CD14-positive monocyte (primary cell): ENCODE measurements at regions not wholly inside any gene's neighbourhood (a gene's known extent, or its start where the extent isn't known, plus 50 kb on each side); places are given as distances from the start of the nearest gene placed in this dataset.

Experiments
- DNase-seq, 3 donors: peaks; one replicate each; pipeline ENCODE4 v3.0.0-alpha.2; 2011 to 2022
- H2AFZ ChIP-seq: 2 replicates; pipeline ENCODE4 v1.6.0; 2012; ENCODE audit warnings: mild to moderate bottlenecking, low read depth, low read length, inconsistent platforms; ENCODE audit not compliant: insufficient read depth, poor library complexity, severe bottlenecking
- H3K27ac ChIP-seq, 2 donors: 1 replicate in 1 of 2; 2 replicates in 1 of 2; pipeline ENCODE4 v1.5.1; 2012 to 2013; ENCODE audit warnings: low read length in 2 of 2, control low read depth in 1 of 2, inconsistent platforms in 1 of 2, low read depth in 1 of 2, mild to moderate bottlenecking in 1 of 2
- H3K27me3 ChIP-seq, 2 donors: one replicate each; pipeline versions ENCODE4 v1.6.0 to v1.6.1; 2011 to 2013; ENCODE audit warnings: low read length in 2 of 2; ENCODE audit not compliant: control insufficient read depth in 2 of 2, insufficient read depth in 2 of 2
- H3K36me3 ChIP-seq, 2 donors: replicated peaks in 1 of 2; 1 replicate in 1 of 2; 2 replicates in 1 of 2; pipeline versions ENCODE4 v1.5.1 to v1.6.1; 2012 to 2013; ENCODE audit warnings: low read length in 2 of 2, control low read depth in 1 of 2, inconsistent platforms in 1 of 2, mild to moderate bottlenecking in 1 of 2; ENCODE audit not compliant: insufficient read depth in 2 of 2, control insufficient read depth in 1 of 2
- H3K4me1 ChIP-seq, 2 donors: 1 replicate in 1 of 2; 2 replicates in 1 of 2; pipeline versions ENCODE4 v1.5.1 to v1.6.1; 2012 to 2013; ENCODE audit warnings: low read length in 2 of 2, control low read depth in 1 of 2, inconsistent platforms in 1 of 2, mild to moderate bottlenecking in 1 of 2, moderate library complexity in 1 of 2; ENCODE audit not compliant: insufficient read depth in 2 of 2, control insufficient read depth in 1 of 2
- H3K4me2 ChIP-seq: replicated peaks from 2 replicates; pipeline ENCODE3; 2012; ENCODE audit warnings: low read length, moderate library complexity, mild to moderate bottlenecking; ENCODE audit not compliant: poor library complexity, severe bottlenecking; ENCODE audit errors: extremely low read depth
- H3K4me3 ChIP-seq, 3 experiments: fragments of 200-600 bp in 1 of 3; sonication (generic) in 1 of 3; replicated peaks in 1 of 3; 1 replicate in 2 of 3; 2 replicates in 1 of 3; pipeline ENCODE4 v1.5.1; 2011 to 2013; ENCODE audit warnings: low read length in 3 of 3, mild to moderate bottlenecking in 3 of 3, control low read depth in 2 of 3, low read depth in 2 of 3, inconsistent platforms in 1 of 3, moderate library complexity in 1 of 3
- H3K79me2 ChIP-seq: 2 replicates; pipeline ENCODE4 v1.6.0; 2012; ENCODE audit warnings: mild to moderate bottlenecking, control low read depth, inconsistent platforms, low read length, moderate library complexity; ENCODE audit not compliant: insufficient read depth
- H3K9ac ChIP-seq: 2 replicates; pipeline ENCODE4 v1.6.0; 2017; ENCODE audit warnings: low read length, mild to moderate bottlenecking; ENCODE audit not compliant: insufficient read depth, poor library complexity, severe bottlenecking
- H3K9me3 ChIP-seq, 2 donors: replicated peaks in 1 of 2; 1 replicate in 1 of 2; 2 replicates in 1 of 2; pipeline versions ENCODE4 v1.5.1 to v1.6.1; 2012 to 2013; ENCODE audit warnings: low read length in 2 of 2, control low read depth in 1 of 2; ENCODE audit not compliant: control insufficient read depth in 1 of 2, insufficient read depth in 1 of 2
- H4K20me1 ChIP-seq: 2 replicates; pipeline ENCODE4 v1.6.0; 2012; ENCODE audit warnings: mild to moderate bottlenecking, low read length, control low read depth, moderate library complexity; ENCODE audit not compliant: insufficient read depth
- H3K27ac Mint-ChIP-seq, 7 donors: one replicate each; pipeline ENCODE4 v1.8.0; 2020; ENCODE audit warnings: mild to moderate bottlenecking in 7 of 7, mixed read lengths in 7 of 7, moderate library complexity in 6 of 7, inconsistent platforms in 2 of 7
- H3K27me3 Mint-ChIP-seq, 3 donors: one replicate each; pipeline ENCODE4 v1.8.0; 2021 to 2022; ENCODE audit warnings: low read depth in 3 of 3, mild to moderate bottlenecking in 3 of 3, mixed read lengths in 3 of 3, moderate library complexity in 3 of 3, inconsistent platforms in 1 of 3
- H3K36me3 Mint-ChIP-seq, 2 donors: one replicate each; pipeline ENCODE4 v1.8.0; 2020; ENCODE audit warnings: mixed read lengths in 2 of 2, inconsistent platforms in 1 of 2, mild to moderate bottlenecking in 1 of 2
- H3K4me1 Mint-ChIP-seq: one replicate; pipeline ENCODE4 v1.8.0; 2020; ENCODE audit warnings: mild to moderate bottlenecking, mixed read lengths
- H3K4me3 Mint-ChIP-seq, 2 donors: one replicate each; pipeline ENCODE4 v1.8.0; 2020; ENCODE audit warnings: mild to moderate bottlenecking in 2 of 2, mixed read lengths in 2 of 2, moderate library complexity in 1 of 2
- H3K9me3 Mint-ChIP-seq, 7 donors: one replicate each; pipeline ENCODE4 v1.8.0; 2020 to 2022; ENCODE audit warnings: mixed read lengths in 7 of 7, mild to moderate bottlenecking in 6 of 7, moderate library complexity in 6 of 7, inconsistent platforms in 2 of 7
- WGBS: methylation state at CpG from one replicate; pipeline ENCODE4 v1.1.5; 2013; ENCODE audit warnings: missing lambda C conversion rate; ENCODE audit not compliant: insufficient coverage; 5-methylcytosine and 5-hydroxymethylcytosine counted together
- intact Hi-C, 2 donors: fragments of 100-400 bp; cut with micrococcal nuclease; formaldehyde crosslinking; loops; one replicate each; pipeline versions ENCODE4 v1.15.0 to v1.15.1; 2023
- TF ChIP-seq, protein P1 (sequence below): fragments of 200-600 bp; IDR thresholded peaks from one replicate; pipeline ENCODE4 v1.8.0; 2022; ENCODE audit warnings: antibody characterized with exemption, mild to moderate bottlenecking

DNA sequence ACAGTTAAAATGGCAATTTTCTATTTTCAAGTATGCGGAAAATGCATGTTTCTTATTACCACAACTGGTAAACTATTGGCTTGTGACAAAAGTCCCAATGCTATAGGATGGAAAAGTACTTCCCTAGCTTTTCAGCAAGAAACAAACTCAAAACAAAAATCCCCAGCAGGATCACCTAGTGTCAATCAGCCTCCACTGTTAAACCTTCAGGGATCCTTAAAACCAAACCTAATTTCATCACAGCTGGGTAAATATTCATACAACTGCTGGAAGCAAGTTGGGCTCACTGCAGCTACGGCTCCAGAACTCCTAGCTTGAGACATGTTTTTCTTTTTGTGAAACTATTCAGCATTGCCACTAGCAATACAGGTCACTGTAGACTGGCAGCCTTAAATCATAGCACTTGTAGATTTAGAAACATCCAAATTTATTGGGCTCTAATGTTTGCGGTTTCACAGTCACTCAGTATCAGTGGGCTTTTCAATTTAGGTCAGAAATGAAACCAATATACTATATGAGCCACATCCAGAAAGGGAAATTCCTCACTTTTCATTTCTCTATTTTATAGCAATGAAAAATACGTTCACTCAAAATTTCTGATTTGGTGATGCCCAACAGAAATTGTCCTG, 145.2 kb upstream of the ANK3 start:
- H3K9me3 Mint-ChIP-seq: no peaks in the 10 kb centered on the region
- H3K27ac Mint-ChIP-seq: no peak overlapping the region
- Histone ChIP-seq H2AFZ (no peak overlapping the region), H3K27ac (no peak overlapping the region), H3K4me3 (no peak overlapping the region), H3K79me2 (no peaks in the 10 kb centered on the region), H4K20me1 (no peaks in the 10 kb centered on the region), H3K36me3 (no peaks in the 10 kb centered on the region), H3K4me1 (no peaks in the 10 kb centered on the region), H3K4me2 (no peak overlapping the region), H3K9me3 (no peaks in the 10 kb centered on the region), H3K9ac (no peak overlapping the region), H3K27me3 (no peaks in the 10 kb centered on the region)
- WGBS: 69% methylated on average over 2 of the region's 4 CpGs
- no peak for DNase-seq
- H3K4me1 Mint-ChIP-seq: peaks cover 10% of the 10 kb centered on the region
- H3K27me3 Mint-ChIP-seq: peaks cover 0 to 2% (median 0%) of the 10 kb centered on the region in 3 donors
- no peaks in the 10 kb centered on the region for H3K36me3 Mint-ChIP-seq
- H3K4me3 Mint-ChIP-seq: no peak overlapping the region
- intact Hi-C loops: no loop called here
- TF ChIP-seq, protein P1, sequence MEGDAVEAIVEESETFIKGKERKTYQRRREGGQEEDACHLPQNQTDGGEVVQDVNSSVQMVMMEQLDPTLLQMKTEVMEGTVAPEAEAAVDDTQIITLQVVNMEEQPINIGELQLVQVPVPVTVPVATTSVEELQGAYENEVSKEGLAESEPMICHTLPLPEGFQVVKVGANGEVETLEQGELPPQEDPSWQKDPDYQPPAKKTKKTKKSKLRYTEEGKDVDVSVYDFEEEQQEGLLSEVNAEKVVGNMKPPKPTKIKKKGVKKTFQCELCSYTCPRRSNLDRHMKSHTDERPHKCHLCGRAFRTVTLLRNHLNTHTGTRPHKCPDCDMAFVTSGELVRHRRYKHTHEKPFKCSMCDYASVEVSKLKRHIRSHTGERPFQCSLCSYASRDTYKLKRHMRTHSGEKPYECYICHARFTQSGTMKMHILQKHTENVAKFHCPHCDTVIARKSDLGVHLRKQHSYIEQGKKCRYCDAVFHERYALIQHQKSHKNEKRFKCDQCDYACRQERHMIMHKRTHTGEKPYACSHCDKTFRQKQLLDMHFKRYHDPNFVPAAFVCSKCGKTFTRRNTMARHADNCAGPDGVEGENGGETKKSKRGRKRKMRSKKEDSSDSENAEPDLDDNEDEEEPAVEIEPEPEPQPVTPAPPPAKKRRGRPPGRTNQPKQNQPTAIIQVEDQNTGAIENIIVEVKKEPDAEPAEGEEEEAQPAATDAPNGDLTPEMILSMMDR: no peak

DNA sequence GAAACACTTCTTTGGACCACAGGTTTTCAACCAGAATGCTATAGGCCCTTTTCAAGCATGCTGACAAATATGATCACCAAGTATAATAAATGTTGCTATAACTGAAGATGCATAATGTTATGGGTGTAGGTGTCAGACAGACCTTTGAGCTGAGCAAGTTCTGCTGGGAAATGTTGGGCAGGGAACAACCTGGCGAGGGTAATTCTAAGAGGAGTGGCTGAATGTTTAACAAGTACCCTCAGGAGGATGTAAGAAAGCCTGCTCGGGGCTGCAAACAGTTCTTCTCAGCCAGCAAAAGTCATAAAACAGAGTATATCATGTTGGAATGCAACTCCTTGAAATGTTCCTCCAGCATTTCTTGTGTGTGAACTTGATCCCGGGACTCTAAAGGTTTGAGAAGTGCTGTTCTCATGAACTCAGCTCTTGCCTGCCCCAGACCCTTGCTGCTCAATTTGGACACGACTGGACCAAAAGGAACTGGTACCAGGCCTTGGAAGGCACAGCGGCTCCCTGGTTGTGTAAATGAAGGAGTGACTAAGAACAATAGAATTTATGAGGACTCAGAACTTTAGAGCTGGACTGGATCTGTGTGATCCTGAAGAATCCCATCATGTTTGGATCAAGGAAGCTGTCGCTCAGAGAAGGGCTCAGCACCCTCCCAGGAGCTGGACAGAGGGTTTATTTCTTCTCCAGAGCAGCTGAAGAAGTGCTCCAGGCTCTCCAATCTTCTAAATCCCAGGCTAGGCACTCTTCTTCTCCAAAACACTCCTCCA, 143.2 kb upstream of the ANK3 start:
- Mint-ChIP-seq H3K27me3 (peaks cover 0 to 2% (median 0%) of the 10 kb centered on the region in 3 donors), H3K27ac (no peak overlapping the region), H3K9me3 (no peaks in the 10 kb centered on the region), H3K4me3 (no peak overlapping the region), H3K36me3 (no peaks in the 10 kb centered on the region), H3K4me1 (peaks cover 2% of the 10 kb centered on the region)
- Histone ChIP-seq H3K27me3 (no peaks in the 10 kb centered on the region), H3K4me2 (no peak overlapping the region), H3K27ac (no peak overlapping the region), H4K20me1 (no peaks in the 10 kb centered on the region), H3K4me3 (no peak overlapping the region), H3K9me3 (no peaks in the 10 kb centered on the region), H3K79me2 (no peaks in the 10 kb centered on the region), H3K4me1 (no peaks in the 10 kb centered on the region), H2AFZ (no peak overlapping the region), H3K9ac (no peak overlapping the region), H3K36me3 (no peaks in the 10 kb centered on the region)
- 74% methylated on average over 5 of the region's 6 CpGs for WGBS
- TF ChIP-seq, protein P1: no peak
- intact Hi-C loops: no loop called here
- DNase-seq: no peak
